H9 (cell line): ENCODE measurements at regions not wholly inside any gene's neighbourhood (a gene's known extent, or its start where the extent isn't known, plus 50 kb on each side); places are given as distances from the start of the nearest gene placed in this dataset.

Experiments
- DNase-seq: peaks from one replicate; pipeline ENCODE4 v3.0.0-alpha.2; 2017
- H2AFZ ChIP-seq: one replicate; pipeline ENCODE4 v1.6.1; 2013; ENCODE audit warnings: mild to moderate bottlenecking, low read length, control low read depth, moderate library complexity
- H2AK5ac ChIP-seq: 2 replicates; pipeline ENCODE4 v1.6.1; 2013; ENCODE audit warnings: low read length, control low read depth, mixed read lengths; ENCODE audit not compliant: insufficient read length
- H2BK120ac ChIP-seq: one replicate; pipeline ENCODE4 v1.6.1; 2013; ENCODE audit warnings: low read depth, mild to moderate bottlenecking, low read length, control low read depth, inconsistent platforms; ENCODE audit not compliant: poor library complexity, severe bottlenecking
- H2BK12ac ChIP-seq: 2 replicates; pipeline ENCODE4 v1.6.1; 2013; ENCODE audit warnings: low read length, control low read depth, mixed read lengths, low read depth; ENCODE audit not compliant: insufficient read length
- H2BK15ac ChIP-seq: 2 replicates; pipeline ENCODE4 v1.6.1; 2013; ENCODE audit warnings: low read depth, low read length, control low read depth
- H2BK20ac ChIP-seq: one replicate; pipeline ENCODE4 v1.6.1; 2013; ENCODE audit warnings: low read depth, mild to moderate bottlenecking, low read length, control low read depth, inconsistent platforms; ENCODE audit not compliant: poor library complexity, severe bottlenecking
- H2BK5ac ChIP-seq: 2 replicates; pipeline ENCODE4 v1.6.1; 2013; ENCODE audit warnings: low read length, control low read depth, mixed read lengths; ENCODE audit not compliant: insufficient read length
- H3K14ac ChIP-seq: 2 replicates; pipeline ENCODE4 v1.6.1; 2013; ENCODE audit warnings: low read length, control low read depth; ENCODE audit not compliant: insufficient read depth
- H3K18ac ChIP-seq: 2 replicates; pipeline ENCODE4 v1.6.1; 2013; ENCODE audit warnings: low read depth, mild to moderate bottlenecking, mixed read lengths, low read length, control low read depth; ENCODE audit not compliant: insufficient read length
- H3K23ac ChIP-seq: 2 replicates; pipeline ENCODE4 v1.6.1; 2013; ENCODE audit warnings: low read length, control low read depth, mixed read lengths, low read depth; ENCODE audit not compliant: insufficient read length
- H3K23me2 ChIP-seq: 2 replicates; pipeline ENCODE4 v1.6.1; 2013; ENCODE audit warnings: low read depth, mild to moderate bottlenecking, mixed read lengths, low read length, control low read depth; ENCODE audit not compliant: insufficient read length, poor library complexity, severe bottlenecking
- H3K27ac ChIP-seq: 2 replicates; pipeline ENCODE4 v1.5.1; 2013; ENCODE audit warnings: low read length, control low read depth, mixed read lengths, low read depth; ENCODE audit not compliant: insufficient read length
- H3K27me3 ChIP-seq: 2 replicates; pipeline ENCODE4 v1.6.1; 2013; ENCODE audit warnings: low read length, control low read depth, inconsistent platforms; ENCODE audit not compliant: insufficient read depth
- H3K4ac ChIP-seq: 2 replicates; pipeline ENCODE4 v1.6.1; 2013; ENCODE audit warnings: low read depth, mild to moderate bottlenecking, control low read depth, inconsistent platforms, low read length, moderate library complexity
- H3K4me1 ChIP-seq: 2 replicates; pipeline ENCODE4 v1.6.1; 2013; ENCODE audit warnings: low read length, control low read depth, inconsistent platforms; ENCODE audit not compliant: insufficient read depth
- H3K4me2 ChIP-seq: 2 replicates; pipeline ENCODE4 v1.6.1; 2013; ENCODE audit warnings: low read length, control low read depth, mixed read lengths; ENCODE audit not compliant: insufficient read length, insufficient read depth
- H3K56ac ChIP-seq: 2 replicates; pipeline ENCODE4 v1.6.1; 2013; ENCODE audit warnings: low read depth, mild to moderate bottlenecking, mixed read lengths, low read length, control low read depth; ENCODE audit not compliant: insufficient read length
- H3K79me1 ChIP-seq: 2 replicates; pipeline ENCODE4 v1.6.1; 2013; ENCODE audit warnings: low read depth, mild to moderate bottlenecking, moderate library complexity, low read length, control low read depth, inconsistent platforms; ENCODE audit not compliant: insufficient read depth, poor library complexity, severe bottlenecking
- H3K79me2 ChIP-seq: 2 replicates; pipeline ENCODE4 v1.6.1; 2013; ENCODE audit warnings: low read length, control low read depth, inconsistent platforms; ENCODE audit not compliant: insufficient read depth
- H3K9ac ChIP-seq: 2 replicates; pipeline ENCODE4 v1.6.1; 2013; ENCODE audit warnings: low read length, control low read depth, mixed read lengths; ENCODE audit not compliant: insufficient read length; ENCODE audit errors: extremely low read depth
- H3K9me3 ChIP-seq: one replicate; pipeline ENCODE4 v1.6.1; 2013; ENCODE audit warnings: low read depth, low read length, inconsistent platforms; ENCODE audit not compliant: control insufficient read depth
- H3T11ph ChIP-seq: one replicate; pipeline ENCODE4 v1.6.1; 2013; ENCODE audit warnings: mild to moderate bottlenecking, low read length, control low read depth, inconsistent platforms
- H4K20me1 ChIP-seq: one replicate; pipeline ENCODE4 v1.6.1; 2013; ENCODE audit not compliant: control insufficient read depth, insufficient read length, insufficient read depth
- H4K5ac ChIP-seq: 2 replicates; pipeline ENCODE4 v1.6.1; 2013; ENCODE audit warnings: low read depth, mild to moderate bottlenecking, mixed read lengths, low read length, control low read depth; ENCODE audit not compliant: insufficient read length
- H4K8ac ChIP-seq: replicated peaks from 2 replicates; pipeline ENCODE4 v1.6.1; 2013; ENCODE audit warnings: low read length, control low read depth, mixed read lengths, low read depth; ENCODE audit not compliant: insufficient read length
- H4K91ac ChIP-seq: 2 replicates; pipeline ENCODE4 v1.6.1; 2013; ENCODE audit warnings: low read depth, mild to moderate bottlenecking, moderate library complexity, mixed read lengths, low read length, control low read depth; ENCODE audit not compliant: insufficient read length
- H3K27ac Mint-ChIP-seq, 3 experiments: 2 replicates in 2 of 3; 3 replicates in 1 of 3; pipeline ENCODE4 v1.8.0; 2020 to 2021; ENCODE audit warnings: mixed read lengths in 3 of 3, mild to moderate bottlenecking in 1 of 3, moderate library complexity in 1 of 3
- H3K27me3 Mint-ChIP-seq: 2 replicates; pipeline ENCODE4 v1.8.0; 2021; ENCODE audit warnings: low read depth, mild to moderate bottlenecking, moderate library complexity, mixed read lengths
- H3K36me3 Mint-ChIP-seq, 3 experiments: 2 replicates in 2 of 3; 3 replicates in 1 of 3; pipeline ENCODE4 v1.8.0; 2020 to 2021; ENCODE audit warnings: low read depth in 3 of 3, mixed read lengths in 3 of 3; ENCODE audit not compliant: insufficient read depth in 1 of 3
- H3K4me1 Mint-ChIP-seq, 2 experiments: 2 replicates each; pipeline ENCODE4 v1.8.0; 2020; ENCODE audit warnings: mixed read lengths in 2 of 2
- H3K4me3 Mint-ChIP-seq, 2 experiments: 2 replicates in 1 of 2; 3 replicates in 1 of 2; pipeline ENCODE4 v1.8.0; 2020 to 2021; ENCODE audit warnings: mild to moderate bottlenecking in 2 of 2, mixed read lengths in 2 of 2, moderate library complexity in 1 of 2
- H3K9me3 Mint-ChIP-seq, 2 experiments: 2 replicates in 1 of 2; 3 replicates in 1 of 2; pipeline ENCODE4 v1.8.0; 2020; ENCODE audit warnings: mild to moderate bottlenecking in 2 of 2, mixed read lengths in 2 of 2, moderate library complexity in 1 of 2
- CTCF ChIP-seq: fragments of 200-600 bp; sonication (generic); conservative IDR thresholded peaks from 3 replicates; pipeline ENCODE4 v1.8.0; 2021; ENCODE audit warnings: antibody characterized with exemption, mild to moderate bottlenecking
- WGBS: extraction: QIAGEN DNeasy Blood & Tissue Kit; methylation state at CpG from one replicate; pipeline ENCODE4 v1.1.7; 2013; ENCODE audit warnings: missing lambda C conversion rate, low lambda C conversion rate, mixed read lengths; ENCODE audit not compliant: insufficient read length; ENCODE audit errors: extremely low coverage; 5-methylcytosine and 5-hydroxymethylcytosine counted together

DNA sequence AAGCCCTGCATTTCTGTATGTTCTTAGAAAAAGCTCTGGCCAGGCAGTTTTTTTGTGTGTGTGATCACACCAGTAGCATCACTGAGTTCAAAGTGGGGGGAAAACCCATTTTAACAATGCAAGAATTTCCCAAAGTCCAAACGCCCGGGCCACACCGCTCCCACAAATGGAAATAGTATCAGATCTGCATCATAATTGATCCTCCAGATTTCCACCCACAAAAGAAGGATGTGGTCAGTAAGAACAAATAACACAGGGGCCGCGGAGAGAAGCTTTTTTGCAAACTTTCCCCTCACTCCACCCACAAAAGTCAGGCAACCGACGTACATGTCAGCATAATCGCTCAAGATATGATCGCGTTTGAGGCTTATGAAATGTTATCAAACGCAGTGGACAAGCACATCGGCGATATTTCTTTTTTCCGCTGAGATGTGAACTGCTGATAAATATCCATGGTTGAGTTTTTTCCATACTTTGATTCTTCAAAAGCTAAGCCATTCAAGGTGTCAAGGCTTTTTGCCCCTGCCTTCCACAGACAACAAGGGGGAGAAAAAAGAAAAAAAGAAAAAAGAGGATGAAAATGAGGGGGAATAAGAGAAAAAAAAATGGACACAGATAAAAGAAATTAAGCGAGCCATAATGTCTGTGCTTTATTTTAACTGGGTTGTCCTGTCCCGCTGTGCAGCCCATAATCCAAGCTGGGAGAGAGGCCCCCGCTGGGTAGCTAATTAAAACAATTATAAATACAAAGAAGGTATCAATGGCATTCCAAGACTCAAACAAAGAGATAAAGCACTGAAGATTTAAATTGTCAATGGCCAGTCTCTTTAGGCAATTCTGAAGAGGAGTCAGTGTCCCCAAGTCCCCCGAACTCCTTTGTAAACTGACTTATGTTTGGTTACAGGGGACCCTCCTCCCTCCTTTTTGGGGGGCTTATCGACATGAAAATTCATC, 143.5 kb downstream of the ZFP64 start:
- H2BK120ac ChIP-seq = no peak overlapping the region
- H4K8ac ChIP-seq = no peak overlapping the region
- no peaks in the 10 kb centered on the region; the same call in 1 of the 2 replicates for H3K4me1 ChIP-seq
- no peaks in the 10 kb centered on the region for H3K79me2 ChIP-seq
- H3K27me3 ChIP-seq = no peaks in the 10 kb centered on the region
- no peak overlapping the region for H2BK12ac ChIP-seq
- no peak overlapping the region; the same call in 1 of the 2 replicates for H3K14ac ChIP-seq
- no peak overlapping the region for H2BK20ac ChIP-seq
- no CpG with 5 or more reads among the region's 19 CpGs for WGBS
- no peak overlapping the region for H4K5ac ChIP-seq
- Mint-ChIP-seq H3K27ac (peak overlapping the region; percentile 95 to 99 (median 98)), H3K27me3 (no peaks in the 10 kb centered on the region), H3K4me1 (peaks cover 38 to 45% of the 10 kb centered on the region in 2 experiments), H3K36me3 (no peaks in the 10 kb centered on the region), H3K4me3 (peak overlapping the region; percentile 42 to 75), H3K9me3 (no peaks in the 10 kb centered on the region)
- peak overlapping the region; percentile 92 for H3K18ac ChIP-seq
- peak overlapping the region; percentile 92 for H3T11ph ChIP-seq
- H4K20me1 ChIP-seq = no peaks in the 10 kb centered on the region
- no peak overlapping the region for H4K91ac ChIP-seq
- peaks cover 7% of the 10 kb centered on the region for H3K23me2 ChIP-seq
- no peak overlapping the region for H3K56ac ChIP-seq
- no peak overlapping the region for H2AFZ ChIP-seq
- H3K9ac ChIP-seq = peak overlapping the region; percentile 70
- H3K79me1 ChIP-seq = no peaks in the 10 kb centered on the region
- peak overlapping the region; percentile 87 for H3K4me2 ChIP-seq
- peak overlapping the region; percentile 78 for H2BK5ac ChIP-seq
- no peaks in the 10 kb centered on the region for H3K9me3 ChIP-seq
- peak overlapping the region; percentile 83 for H3K27ac ChIP-seq
- H2AK5ac ChIP-seq = no peak overlapping the region
- no peak overlapping the region; the same call in 1 of the 2 replicates for H3K4ac ChIP-seq
- no peak for TF ChIP-seq CTCF
- peak; percentile 53 for DNase-seq
- H3K23ac ChIP-seq = no peak overlapping the region
- no peak overlapping the region for H2BK15ac ChIP-seq
